PC-3 (cell line): ENCODE measurements at regions not wholly inside any gene's neighbourhood (a gene's known extent, or its start where the extent isn't known, plus 50 kb on each side); places are given as distances from the start of the nearest gene placed in this dataset.

Experiments used
- ATAC-seq: fragments of 200-7000 bp; cut with Tn5 transposase; 2 replicates; pipeline ENCODE4 v1.9.1; 2020; ENCODE audit warnings: mild to moderate bottlenecking, moderate library complexity
- BruUV-seq: library from RNA; stranded (reverse); fragments of 400-500 nt; replicated peaks from 2 replicates; lab custom pipeline; 2021; lab: Mats Ljungman, UMichigan
- CTCF ChIA-PET: fragments of 300-600 bp; sonication (Branson Sonifier 250); formaldehyde crosslinking; loops from one replicate; lab custom pipeline; 2022; ENCODE audit warnings: antibody characterized with exemption; lab: Charles Lee
- POLR2A ChIA-PET: fragments of 300-600 bp; sonication (Branson Sonifier 250); formaldehyde crosslinking; loops from one replicate; lab custom pipeline; 2022; ENCODE audit warnings: antibody characterized with exemption; ENCODE audit not compliant: unreplicated experiment; lab: Charles Lee
- DNase-seq: peaks from one replicate; pipeline ENCODE4 v3.0.0-alpha.2; 2015
- H2AFZ ChIP-seq: fragments of 300-600 bp; sonication (generic); 2 replicates; pipeline ENCODE4 v1.6.0; 2016; ENCODE audit warnings: antibody characterized with exemption, low read length
- H3F3A ChIP-seq: fragments of 300-600 bp; sonication (generic); one replicate; pipeline ENCODE4 v1.6.0; 2017; ENCODE audit warnings: antibody characterized with exemption, low read length, control low read depth, mild to moderate bottlenecking; ENCODE audit not compliant: unreplicated experiment
- H3K27ac ChIP-seq: fragments of 300-600 bp; sonication (generic); 2 replicates; pipeline ENCODE4 v1.5.1; 2016; ENCODE audit warnings: mild to moderate bottlenecking, low read length
- H3K27me3 ChIP-seq: fragments of 300-600 bp; sonication (generic); 2 replicates; pipeline ENCODE4 v1.6.1; 2016; ENCODE audit warnings: low read length, mixed read lengths
- H3K36me3 ChIP-seq: fragments of 300-600 bp; sonication (generic); 2 replicates; pipeline ENCODE4 v1.6.1; 2016; ENCODE audit warnings: low read depth, mixed run types, low read length, mixed read lengths
- H3K4me1 ChIP-seq: fragments of 300-600 bp; sonication (generic); 2 replicates; pipeline ENCODE4 v1.5.1; 2016; ENCODE audit warnings: low read length; ENCODE audit not compliant: insufficient read depth
- H3K4me2 ChIP-seq: fragments of 300-600 bp; sonication (generic); 2 replicates; pipeline ENCODE4 v1.6.0; 2016; ENCODE audit warnings: low read length
- H3K4me3 ChIP-seq: fragments of 300-600 bp; sonication (generic); 2 replicates; pipeline ENCODE4 v1.5.1; 2016; ENCODE audit warnings: mild to moderate bottlenecking, low read length, mixed read lengths
- H3K79me2 ChIP-seq: fragments of 300-600 bp; sonication (generic); 2 replicates; pipeline ENCODE4 v1.6.1; 2017; ENCODE audit warnings: low read length, mixed read lengths
- H3K9ac ChIP-seq: fragments of 300-600 bp; sonication (generic); 2 replicates; pipeline ENCODE4 v1.6.0; 2016; ENCODE audit warnings: mild to moderate bottlenecking, low read length
- H3K9me2 ChIP-seq: fragments of 300-600 bp; sonication (generic); replicated peaks from 2 replicates; pipeline ENCODE4 v1.6.1; 2016; ENCODE audit warnings: mixed run types, low read length, mixed read lengths
- H3K9me3 ChIP-seq: fragments of 300-600 bp; sonication (generic); 2 replicates; pipeline ENCODE4 v1.6.1; 2016; ENCODE audit warnings: low read length, mixed read lengths
- H4K20me1 ChIP-seq: fragments of 300-600 bp; sonication (generic); 2 replicates; pipeline ENCODE4 v1.6.1; 2016; ENCODE audit warnings: low read length, mixed read lengths
- EZH2 ChIP-seq: fragments of 300-600 bp; sonication (generic); IDR thresholded peaks from one replicate; pipeline ENCODE4 v1.6.1; 2017; ENCODE audit warnings: antibody characterized with exemption, mild to moderate bottlenecking, low read length; ENCODE audit not compliant: unreplicated experiment
- EZH2phosphoT487 ChIP-seq: fragments of 300-600 bp; sonication (generic); IDR thresholded peaks from 2 replicates; pipeline ENCODE4 v1.6.1; 2018; ENCODE audit warnings: mild to moderate bottlenecking, antibody characterized with exemption, low read length, borderline replicate concordance
- intact Hi-C: fragments of 100-400 bp; cut with micrococcal nuclease; formaldehyde crosslinking; loops from 2 replicates; pipeline ENCODE4 v1.9.0; 2023
- TF ChIP-seq, protein P1 (sequence below): fragments of 300-600 bp; sonication (generic); conservative IDR thresholded peaks from 2 replicates; pipeline ENCODE4 v1.5.1; 2017; ENCODE audit warnings: antibody characterized with exemption, low read depth, mild to moderate bottlenecking, low read length

DNA sequence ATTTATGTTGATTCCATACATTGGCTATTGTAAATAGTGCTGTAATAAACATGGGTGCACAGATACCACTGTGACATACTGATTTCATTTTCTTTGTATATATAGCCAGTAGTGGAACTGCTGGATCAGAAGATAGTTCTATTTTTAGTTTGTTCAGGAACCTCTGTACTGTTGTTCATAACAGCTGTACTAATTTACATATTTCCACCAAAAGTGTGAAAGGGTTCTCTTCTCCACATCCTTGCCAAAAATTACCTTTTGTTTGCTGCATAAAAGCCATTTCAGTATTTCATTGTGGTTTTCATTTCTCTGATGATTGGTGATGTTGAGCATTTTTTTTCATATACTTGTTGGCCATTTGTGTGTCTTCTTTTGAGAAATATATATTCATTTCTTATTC is 1962.1 kb downstream of the PCDH9 start:
- no peak for ATAC-seq
- no peak overlapping the region for H2AFZ ChIP-seq
- H3K4me1 ChIP-seq = no peaks in the 10 kb centered on the region
- CTCF ChIA-PET = no interaction called here
- no peaks in the 10 kb centered on the region for H4K20me1 ChIP-seq
- no peaks in the 10 kb centered on the region for H3F3A ChIP-seq
- no peaks in the 10 kb centered on the region for H3K36me3 ChIP-seq
- H3K9me3 ChIP-seq = no peaks in the 10 kb centered on the region
- H3K9me2 ChIP-seq = no peaks in the 10 kb centered on the region
- no peak for DNase-seq
- no peak overlapping the region for H3K27ac ChIP-seq
- POLR2A ChIA-PET = no interaction called here
- no TSS peak for BruUV-seq
- intact Hi-C loops = no loop called here
- H3K9ac ChIP-seq = no peak overlapping the region
- no peak overlapping the region for H3K4me3 ChIP-seq
- H3K4me2 ChIP-seq = no peak overlapping the region
- TF ChIP-seq EZH2 (no peak), EZH2phosphoT487 (no peak)
- TF ChIP-seq, protein P1, sequence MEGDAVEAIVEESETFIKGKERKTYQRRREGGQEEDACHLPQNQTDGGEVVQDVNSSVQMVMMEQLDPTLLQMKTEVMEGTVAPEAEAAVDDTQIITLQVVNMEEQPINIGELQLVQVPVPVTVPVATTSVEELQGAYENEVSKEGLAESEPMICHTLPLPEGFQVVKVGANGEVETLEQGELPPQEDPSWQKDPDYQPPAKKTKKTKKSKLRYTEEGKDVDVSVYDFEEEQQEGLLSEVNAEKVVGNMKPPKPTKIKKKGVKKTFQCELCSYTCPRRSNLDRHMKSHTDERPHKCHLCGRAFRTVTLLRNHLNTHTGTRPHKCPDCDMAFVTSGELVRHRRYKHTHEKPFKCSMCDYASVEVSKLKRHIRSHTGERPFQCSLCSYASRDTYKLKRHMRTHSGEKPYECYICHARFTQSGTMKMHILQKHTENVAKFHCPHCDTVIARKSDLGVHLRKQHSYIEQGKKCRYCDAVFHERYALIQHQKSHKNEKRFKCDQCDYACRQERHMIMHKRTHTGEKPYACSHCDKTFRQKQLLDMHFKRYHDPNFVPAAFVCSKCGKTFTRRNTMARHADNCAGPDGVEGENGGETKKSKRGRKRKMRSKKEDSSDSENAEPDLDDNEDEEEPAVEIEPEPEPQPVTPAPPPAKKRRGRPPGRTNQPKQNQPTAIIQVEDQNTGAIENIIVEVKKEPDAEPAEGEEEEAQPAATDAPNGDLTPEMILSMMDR = no peak
- H3K79me2 ChIP-seq = no peaks in the 10 kb centered on the region
- no peaks in the 10 kb centered on the region for H3K27me3 ChIP-seq

DNA sequence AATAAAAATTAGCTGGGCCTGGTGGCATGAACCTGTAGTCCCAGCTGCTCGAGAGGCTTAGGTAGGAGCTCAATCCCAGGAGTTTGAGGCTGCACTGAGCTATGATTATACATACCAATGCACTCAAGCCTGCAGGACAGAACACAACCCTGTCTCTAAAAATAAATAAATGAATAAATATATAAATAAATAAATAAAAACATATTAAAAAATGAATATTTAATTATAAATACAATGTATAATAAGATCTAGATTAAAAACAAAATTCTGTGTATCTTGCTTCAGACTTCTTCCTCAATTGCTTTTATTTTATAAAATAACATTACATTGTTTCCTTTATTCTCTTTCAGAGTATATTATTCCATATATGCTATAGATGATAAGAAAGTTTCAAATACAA is 1964.1 kb downstream of the PCDH9 start:
- Histone ChIP-seq H3K9ac (no peak overlapping the region), H3K4me3 (no peak overlapping the region), H3K27ac (no peak overlapping the region), H3K36me3 (no peaks in the 10 kb centered on the region), H4K20me1 (no peaks in the 10 kb centered on the region), H3K9me2 (no peaks in the 10 kb centered on the region), H2AFZ (no peak overlapping the region), H3K4me2 (no peak overlapping the region), H3K27me3 (no peaks in the 10 kb centered on the region), H3K79me2 (no peaks in the 10 kb centered on the region), H3K9me3 (no peaks in the 10 kb centered on the region), H3F3A (no peaks in the 10 kb centered on the region), H3K4me1 (no peaks in the 10 kb centered on the region)
- TF ChIP-seq EZH2phosphoT487 = no peak
- TF ChIP-seq, protein P1 = no peak
- no peak for TF ChIP-seq EZH2
- no TSS peak for BruUV-seq
- POLR2A ChIA-PET = no interaction called here
- no peak for ATAC-seq
- CTCF ChIA-PET = no interaction called here
- DNase-seq = no peak
- intact Hi-C loops = no loop called here

DNA sequence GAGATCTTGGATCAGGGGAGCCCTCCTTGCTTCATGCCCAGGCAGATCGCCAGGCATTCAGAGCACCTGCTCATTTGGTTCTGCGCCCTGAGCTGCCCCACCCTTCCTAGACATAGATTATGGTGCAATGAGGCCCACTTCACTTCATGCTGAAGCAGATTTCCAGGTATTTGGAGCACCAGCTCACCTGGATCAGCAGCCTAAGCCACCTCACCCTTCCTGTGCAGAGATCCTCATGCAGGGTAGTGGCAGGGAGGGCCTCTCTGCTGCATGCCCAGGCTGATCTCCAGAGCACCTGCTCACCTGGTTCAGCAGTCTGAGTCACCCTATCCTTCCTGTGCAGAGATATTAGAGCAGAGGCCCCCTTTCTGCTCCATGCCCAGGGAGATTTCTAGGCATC is 1966.1 kb downstream of the PCDH9 start:
- Histone ChIP-seq H3K4me2 (no peak overlapping the region), H3F3A (no peaks in the 10 kb centered on the region), H2AFZ (no peak overlapping the region), H3K4me1 (no peaks in the 10 kb centered on the region), H3K4me3 (no peak overlapping the region), H4K20me1 (no peaks in the 10 kb centered on the region), H3K9ac (no peak overlapping the region), H3K27me3 (no peaks in the 10 kb centered on the region), H3K9me3 (no peaks in the 10 kb centered on the region), H3K79me2 (no peaks in the 10 kb centered on the region), H3K36me3 (no peaks in the 10 kb centered on the region), H3K27ac (no peak overlapping the region), H3K9me2 (no peaks in the 10 kb centered on the region)
- no peak for TF ChIP-seq EZH2
- TF ChIP-seq EZH2phosphoT487 = no peak
- TF ChIP-seq, protein P1 = no peak
- ATAC-seq (no peak), DNase-seq (no peak)
- no TSS peak for BruUV-seq
- ChIA-PET POLR2A (no interaction called here), CTCF (no interaction called here)
- intact Hi-C loops = no loop called here
